ENCODE measurements at regions not wholly inside any gene's neighbourhood (a gene's known extent, or its start where the extent isn't known, plus 50 kb on each side); places are given as distances from the start of the nearest gene placed in this dataset.

GRCh38 chr10:61051344-61051743 lies 107.4 kb upstream of the RHOBTB1 start:
- TF ChIP-seq EZH2 (IDR thresholded peaks at IDR 0.05; ENCODE audit: low read length, missing control alignments) (no peak), CTCF (conservative IDR thresholded peaks at IDR 0.05 in 1 of 2, IDR thresholded peaks at IDR 0.05 in 1 of 2; ENCODE audit: low read depth in 1 of 2, low read length in 2 of 2) (no peak)
- H3K27me3 ChIP-seq (ENCODE audit: control insufficient read depth, insufficient read depth, low read length) = peaks cover 5% of the 10 kb centered on the region
- no peak for DNase-seq (ENCODE audit: low read depth in 2 of 2)
- no peaks in the 10 kb centered on the region for H3K79me2 ChIP-seq (ENCODE audit: control insufficient read depth, insufficient read depth, low read length)
- H2AFZ ChIP-seq (ENCODE audit: low read length) = no peak overlapping the region
- no peak overlapping the region for H3K9ac ChIP-seq (ENCODE audit: insufficient read depth, low read length)
- no peaks in the 10 kb centered on the region for H3K9me3 ChIP-seq (ENCODE audit: control insufficient read depth, insufficient read depth, low read depth, low read length)
- H3K4me1 ChIP-seq (ENCODE audit: control insufficient read depth, extremely low read depth, insufficient read depth, low read length) = no peaks in the 10 kb centered on the region
- H3K36me3 ChIP-seq (ENCODE audit: control insufficient read depth, insufficient read depth, low read length) = no peaks in the 10 kb centered on the region
- no peak overlapping the region for H3K4me2 ChIP-seq (ENCODE audit: extremely low read depth, insufficient read depth, low read length)
- no peak overlapping the region for H3K4me3 ChIP-seq (replicated peaks in 1 of 4; ENCODE audit: control extremely low read depth in 1 of 4, insufficient read depth in 1 of 4, low read depth in 3 of 4, low read length in 4 of 4)
- H3K27ac ChIP-seq (ENCODE audit: insufficient read depth, low read length) = no peak overlapping the region
- H4K20me1 ChIP-seq (ENCODE audit: control insufficient read depth, extremely low read depth, insufficient read depth, low read length) = no peaks in the 10 kb centered on the region

- TF ChIP-seq CTCF (conservative IDR thresholded peaks at IDR 0.05 in 1 of 2, IDR thresholded peaks at IDR 0.05 in 1 of 2; ENCODE audit: low read depth in 1 of 2, low read length in 2 of 2) (no peak), EZH2 (IDR thresholded peaks at IDR 0.05; ENCODE audit: low read length, missing control alignments) (no peak)
- H2AFZ ChIP-seq (ENCODE audit: low read length) = no peak overlapping the region
- H3K4me2 ChIP-seq (ENCODE audit: extremely low read depth, insufficient read depth, low read length) = no peak overlapping the region
- no peaks in the 10 kb centered on the region for H3K4me1 ChIP-seq (ENCODE audit: control insufficient read depth, extremely low read depth, insufficient read depth, low read length)
- no peaks in the 10 kb centered on the region for H4K20me1 ChIP-seq (ENCODE audit: control insufficient read depth, extremely low read depth, insufficient read depth, low read length)
- no peak for DNase-seq (ENCODE audit: low read depth in 2 of 2)
- no peak overlapping the region for H3K27ac ChIP-seq (ENCODE audit: insufficient read depth, low read length)
- H3K9ac ChIP-seq (ENCODE audit: insufficient read depth, low read length) = no peak overlapping the region
- H3K79me2 ChIP-seq (ENCODE audit: control insufficient read depth, insufficient read depth, low read length) = no peaks in the 10 kb centered on the region
- H3K36me3 ChIP-seq (ENCODE audit: control insufficient read depth, insufficient read depth, low read length) = no peaks in the 10 kb centered on the region
- peaks cover 5% of the 10 kb centered on the region for H3K27me3 ChIP-seq (ENCODE audit: control insufficient read depth, insufficient read depth, low read length)
- no peak overlapping the region for H3K4me3 ChIP-seq (replicated peaks in 1 of 4; ENCODE audit: control extremely low read depth in 1 of 4, insufficient read depth in 1 of 4, low read depth in 3 of 4, low read length in 4 of 4)
- H3K9me3 ChIP-seq (ENCODE audit: control insufficient read depth, insufficient read depth, low read depth, low read length) = no peaks in the 10 kb centered on the region
These were observed 106.2 kb upstream of the RHOBTB1 start for GRCh38 chr10:61050120-61050745.

GRCh38 chr10:61049386-61049785 lies 105.4 kb upstream of the RHOBTB1 start:
- Histone ChIP-seq H3K79me2 (ENCODE audit: control insufficient read depth, insufficient read depth, low read length) (no peaks in the 10 kb centered on the region), H3K4me1 (ENCODE audit: control insufficient read depth, extremely low read depth, insufficient read depth, low read length) (no peaks in the 10 kb centered on the region), H3K9ac (ENCODE audit: insufficient read depth, low read length) (no peak overlapping the region), H3K4me3 (replicated peaks in 1 of 4; ENCODE audit: control extremely low read depth in 1 of 4, insufficient read depth in 1 of 4, low read depth in 3 of 4, low read length in 4 of 4) (no peak overlapping the region), H3K4me2 (ENCODE audit: extremely low read depth, insufficient read depth, low read length) (no peak overlapping the region), H3K27me3 (ENCODE audit: control insufficient read depth, insufficient read depth, low read length) (peaks cover 5% of the 10 kb centered on the region), H3K9me3 (ENCODE audit: control insufficient read depth, insufficient read depth, low read depth, low read length) (no peaks in the 10 kb centered on the region), H3K27ac (ENCODE audit: insufficient read depth, low read length) (no peak overlapping the region), H2AFZ (ENCODE audit: low read length) (no peak overlapping the region), H3K36me3 (ENCODE audit: control insufficient read depth, insufficient read depth, low read length) (no peaks in the 10 kb centered on the region), H4K20me1 (ENCODE audit: control insufficient read depth, extremely low read depth, insufficient read depth, low read length) (no peaks in the 10 kb centered on the region)
- DNase-seq (ENCODE audit: low read depth in 2 of 2) = no peak
- TF ChIP-seq EZH2 (IDR thresholded peaks at IDR 0.05; ENCODE audit: low read length, missing control alignments) = no peak
- no peak for TF ChIP-seq CTCF (conservative IDR thresholded peaks at IDR 0.05 in 1 of 2, IDR thresholded peaks at IDR 0.05 in 1 of 2; ENCODE audit: low read depth in 1 of 2, low read length in 2 of 2)

Measured in fibroblast of lung (primary cell).